SW480 (cell line): ENCODE measurements at regions not wholly inside any gene's neighbourhood (a gene's known extent, or its start where the extent isn't known, plus 50 kb on each side); places are given as distances from the start of the nearest gene placed in this dataset.

Experiments
- DNase-seq: peaks from one replicate; pipeline ENCODE4 v3.0.0-alpha.2; 2016; ENCODE audit warnings: low spot score

DNA sequence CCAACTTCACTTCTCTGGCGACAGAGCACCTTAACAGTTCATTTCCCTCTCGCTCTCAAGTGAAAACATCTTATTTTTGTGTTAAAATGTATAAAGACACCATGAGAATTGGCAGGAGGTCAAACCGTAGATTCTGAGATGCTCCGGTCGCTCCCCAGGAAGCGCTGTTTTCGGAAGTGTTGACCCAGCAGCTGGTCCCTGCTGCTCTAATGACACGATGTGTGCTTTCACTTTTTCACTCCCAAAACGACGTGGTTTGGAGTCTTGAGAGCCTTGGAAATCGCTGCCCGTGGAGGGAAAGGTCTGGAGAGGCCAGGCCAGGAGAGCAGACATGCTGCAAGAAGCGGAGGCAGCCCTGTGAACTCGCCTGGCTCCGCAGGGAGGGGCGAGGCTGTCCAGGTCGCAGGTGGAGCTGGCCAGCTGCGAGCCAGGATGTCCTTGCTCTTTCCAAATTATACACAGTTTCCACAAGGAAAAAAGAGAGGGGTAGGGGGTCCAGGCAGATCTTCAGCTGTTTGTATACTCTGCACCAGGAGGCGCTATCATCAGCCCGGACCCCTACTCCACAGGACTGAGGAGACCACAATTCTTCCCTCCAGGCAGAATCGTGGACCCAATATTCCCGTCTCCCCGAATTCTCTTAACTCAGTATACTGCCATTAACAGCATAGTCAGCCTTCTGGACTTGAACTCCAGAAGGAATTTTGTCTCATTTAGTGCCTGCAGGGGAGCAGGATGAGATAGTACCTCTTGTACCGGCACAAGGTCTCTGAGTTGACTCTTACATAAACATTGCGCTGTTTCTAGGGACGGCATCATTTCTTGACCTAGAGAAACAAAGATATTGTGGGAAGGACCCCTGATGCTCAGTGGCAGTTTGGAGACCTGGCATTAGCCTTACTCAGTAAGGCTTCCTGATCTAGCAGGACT, 248.6 kb upstream of the ANKRD55 start:
- peak; percentile 58 for DNase-seq

GRCh38 chr5:56480705-56481427, 247.7 kb upstream of the ANKRD55 start:
- peak; percentile 82 for DNase-seq

DNA sequence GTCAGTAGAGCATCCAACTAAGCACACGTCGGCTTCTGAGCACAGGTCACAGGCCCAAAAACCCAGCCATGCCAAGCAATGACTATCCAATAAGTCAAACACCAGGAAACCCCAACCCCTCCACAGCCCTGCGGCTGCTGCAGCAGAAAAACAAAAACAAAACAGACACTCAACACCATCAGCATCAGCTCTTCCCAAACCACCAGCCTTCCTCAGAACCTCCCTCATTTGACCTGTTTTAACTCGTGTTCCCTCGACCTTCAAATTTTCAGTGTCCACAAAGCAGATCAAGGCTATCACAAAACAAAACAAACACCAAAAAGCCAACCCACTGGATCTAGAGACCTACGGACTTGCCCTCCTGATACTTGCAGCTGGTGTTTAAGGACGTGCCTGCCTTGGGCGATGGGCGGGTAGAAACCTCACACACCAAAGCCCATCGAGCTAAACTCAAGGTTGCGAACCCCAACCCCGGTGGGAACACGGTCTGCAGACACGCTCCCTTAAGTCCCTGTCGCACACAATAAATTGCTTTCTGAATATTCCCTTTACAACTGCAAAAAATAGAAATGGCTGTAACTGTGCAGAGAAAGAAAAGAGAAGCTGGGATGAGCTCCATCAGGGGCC, 247.1 kb upstream of the ANKRD55 start:
- peak; percentile 44 for DNase-seq

GRCh38 chr5:56479696-56480077, 246.6 kb upstream of the ANKRD55 start:
- DNase-seq = no peak

GRCh38 chr5:56479126-56479525, 246.0 kb upstream of the ANKRD55 start:
- no peak for DNase-seq

DNA sequence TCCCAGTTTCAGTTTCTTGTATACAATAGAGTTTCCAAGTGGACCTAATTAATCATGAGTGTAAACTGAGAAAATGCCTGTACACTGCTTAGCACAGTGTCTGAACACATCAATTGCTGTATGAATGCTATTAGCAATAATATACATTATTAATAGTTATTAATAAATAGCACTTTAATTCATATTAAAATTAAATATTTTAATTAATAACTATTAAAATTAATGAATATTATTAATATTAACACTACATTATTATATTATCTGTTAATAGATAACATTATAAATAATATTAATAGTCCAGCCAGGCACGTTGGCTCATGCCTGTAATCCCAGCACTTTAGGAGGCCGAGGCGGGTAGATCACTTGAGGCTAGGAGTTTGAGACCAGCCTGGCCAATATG, 244.9 kb upstream of the ANKRD55 start:
- DNase-seq = no peak

DNA sequence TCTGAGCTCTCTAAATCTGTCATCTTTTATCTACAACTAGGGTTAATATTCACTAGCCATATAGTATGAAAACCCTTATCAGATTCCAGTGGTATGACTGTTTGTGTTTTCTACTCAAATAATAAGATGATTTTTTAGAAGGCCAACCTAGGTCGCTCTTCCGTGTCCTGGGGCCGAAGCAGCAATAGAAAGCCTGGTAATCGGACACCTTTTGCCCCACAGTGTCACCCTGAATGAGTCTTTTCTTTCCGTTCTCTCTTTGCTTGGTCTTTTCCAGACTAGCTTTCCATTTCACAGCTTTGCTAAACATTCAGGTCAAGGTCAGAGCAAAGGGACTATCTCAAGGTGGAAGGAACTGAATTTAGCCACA, 243.3 kb upstream of the ANKRD55 start:
- peak; percentile 33 for DNase-seq

DNA sequence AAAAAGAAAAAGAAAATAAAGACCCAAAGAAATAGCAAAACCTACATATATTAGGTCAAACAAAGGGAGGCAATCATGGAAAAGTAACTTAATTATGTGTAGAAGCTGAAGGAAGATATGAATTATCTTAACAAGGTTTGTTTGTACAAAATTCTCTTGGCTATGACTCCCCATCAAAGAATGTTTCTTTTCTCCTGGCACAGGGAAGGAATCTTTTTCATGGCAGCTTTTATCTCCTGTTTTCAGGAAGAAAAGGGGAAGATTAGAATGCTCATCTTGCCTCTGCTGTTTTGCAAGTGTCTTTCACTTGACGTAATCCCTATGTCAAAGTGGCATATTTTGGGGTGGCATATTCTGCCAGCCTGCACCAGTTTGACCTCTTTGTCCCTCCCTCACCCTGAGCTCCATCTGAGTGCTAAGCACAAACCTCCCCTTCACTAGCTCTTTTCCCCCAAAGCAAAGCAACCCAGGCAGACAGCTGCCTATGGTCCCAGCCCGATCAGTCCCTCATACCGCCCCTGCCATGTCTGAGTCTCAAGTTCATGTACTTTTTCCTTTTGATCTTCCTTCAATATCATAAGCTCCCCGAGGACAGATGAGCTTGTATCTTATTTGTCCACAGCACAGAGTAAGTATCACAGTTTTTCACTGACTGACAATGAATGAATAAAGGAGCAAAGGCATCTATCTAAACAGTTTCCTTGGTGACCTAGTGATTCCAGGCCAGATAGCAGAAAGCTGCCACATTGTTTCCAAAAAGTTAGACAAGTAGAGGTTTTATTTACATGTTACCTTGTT, 242.8 kb upstream of the ANKRD55 start:
- peak; percentile 17 for DNase-seq

DNA sequence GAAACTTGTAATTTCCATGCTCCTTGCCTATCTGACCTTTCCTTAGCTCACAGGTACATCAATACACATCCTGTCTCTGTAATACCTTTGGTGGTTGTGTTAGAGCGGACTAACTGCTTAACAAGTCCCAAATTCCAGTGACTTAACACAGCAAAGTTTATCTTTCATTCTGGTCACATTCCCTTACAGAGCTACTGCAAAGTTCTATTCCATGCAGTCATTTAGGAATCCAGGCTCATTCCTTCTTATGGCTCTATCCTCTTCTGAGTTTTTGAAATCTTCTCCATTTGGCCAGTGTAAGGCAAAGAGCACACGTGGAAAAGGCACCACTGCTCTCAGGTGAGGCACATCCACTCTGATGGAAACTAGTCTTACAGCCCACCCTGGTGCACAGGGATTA, 238.6 kb upstream of the ANKRD55 start:
- DNase-seq = no peak

DNA sequence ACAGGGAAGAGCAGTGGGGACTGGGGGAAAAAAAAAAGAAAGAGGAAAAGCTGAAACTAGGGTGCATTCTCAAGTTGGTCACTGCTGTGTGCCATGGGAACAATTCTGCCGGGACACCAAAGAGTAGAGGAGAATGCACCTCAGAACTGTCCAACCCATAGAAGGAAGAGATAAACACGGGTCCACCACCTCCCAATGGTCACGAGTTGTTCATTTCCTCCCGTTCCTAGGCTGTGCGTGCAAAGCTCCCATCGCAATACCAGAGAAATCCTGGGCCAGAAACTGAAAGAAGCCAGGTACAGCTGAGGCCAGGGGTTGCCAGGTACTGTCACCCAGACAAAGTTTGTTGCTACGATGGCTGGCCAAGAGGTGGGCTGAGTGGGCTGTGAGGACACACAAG, 236.9 kb upstream of the ANKRD55 start:
- DNase-seq = no peak

- DNase-seq = no peak
Observed at GRCh38 chr5:56468277-56468676, 235.1 kb upstream of the ANKRD55 start.

- DNase-seq = no peak
Observed at GRCh38 chr5:56467176-56467717, 234.1 kb upstream of the ANKRD55 start.

DNA sequence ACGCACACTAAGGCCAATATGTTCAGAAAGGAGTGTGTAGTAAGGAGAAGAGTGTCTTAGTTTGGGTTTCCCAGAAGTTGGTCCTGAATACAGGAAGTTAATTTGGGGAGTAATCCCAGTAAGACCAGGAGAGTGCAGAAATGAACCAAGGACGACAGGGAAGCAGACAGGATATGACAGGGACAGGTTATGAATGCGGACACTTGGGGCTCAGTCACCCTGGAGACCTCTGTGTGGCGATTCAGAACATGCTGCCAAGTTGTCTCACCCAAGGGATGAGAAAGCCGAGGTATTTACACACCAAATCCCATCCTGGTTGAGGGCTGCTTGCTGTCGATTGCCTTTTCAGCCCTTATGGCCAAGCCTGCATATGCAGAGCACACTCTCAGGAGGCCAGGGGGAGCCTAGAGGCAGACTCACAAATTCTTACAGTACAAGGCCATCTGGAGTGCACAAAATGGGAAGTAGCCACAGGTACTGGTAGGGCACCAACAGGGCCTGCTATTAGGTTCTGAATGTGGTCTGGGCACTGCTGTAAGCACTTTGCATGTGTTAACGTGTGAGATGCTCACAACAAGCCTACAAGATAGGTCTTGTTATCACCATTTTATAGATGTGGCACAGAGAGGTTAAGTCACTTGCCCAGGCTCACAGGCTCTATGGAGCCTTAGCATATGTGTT, 233.1 kb upstream of the ANKRD55 start:
- no peak for DNase-seq

- no peak for DNase-seq
Observed at GRCh38 chr5:56465769-56466135, 232.6 kb upstream of the ANKRD55 start.

- DNase-seq = peak; percentile 44
Observed at GRCh38 chr5:56464935-56465768, 232.0 kb upstream of the ANKRD55 start.

GRCh38 chr5:56463944-56464571, 230.9 kb upstream of the ANKRD55 start:
- DNase-seq = no peak

DNA sequence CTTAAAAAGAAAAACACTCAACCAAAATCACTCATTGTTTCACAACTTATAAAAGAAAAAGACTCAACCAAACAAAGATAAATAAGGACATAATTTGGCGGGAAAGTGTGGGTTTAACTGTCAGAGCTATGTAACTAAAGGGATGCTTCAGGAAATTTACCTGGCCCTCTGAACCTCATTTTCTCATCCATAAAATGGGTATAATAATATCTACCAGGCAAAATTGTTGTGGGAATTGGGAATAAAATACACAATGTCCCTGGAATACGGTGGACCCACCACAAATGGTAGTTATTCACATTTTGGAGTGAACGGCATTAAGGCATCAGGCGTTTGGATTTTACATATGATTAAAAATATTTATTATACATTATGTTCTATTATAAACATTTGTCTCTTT, 228.5 kb upstream of the ANKRD55 start:
- no peak for DNase-seq

DNA sequence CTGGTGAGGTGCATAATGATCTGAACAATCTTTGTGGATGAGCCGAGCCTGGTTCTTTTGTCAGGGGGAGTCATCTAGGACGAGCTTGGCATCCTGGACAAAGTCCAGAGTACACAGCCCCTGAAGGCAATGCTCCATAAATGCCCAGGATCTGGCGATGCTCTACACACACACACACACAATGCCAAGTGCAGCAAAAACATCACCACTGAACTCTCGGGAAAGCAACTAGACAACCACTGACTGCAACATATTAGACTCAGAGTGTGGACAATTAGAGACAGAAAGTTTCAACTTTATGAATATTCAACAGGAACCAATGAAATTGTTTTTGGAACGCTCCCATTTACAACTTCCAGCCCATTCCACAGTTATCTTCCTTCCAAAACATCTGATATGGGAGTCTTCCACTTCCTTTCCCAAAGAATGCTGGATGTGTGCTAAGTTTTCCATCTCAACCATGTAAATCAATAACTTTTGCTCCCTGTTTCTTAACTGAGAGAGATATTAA, 227.6 kb upstream of the ANKRD55 start:
- DNase-seq = no peak

DNA sequence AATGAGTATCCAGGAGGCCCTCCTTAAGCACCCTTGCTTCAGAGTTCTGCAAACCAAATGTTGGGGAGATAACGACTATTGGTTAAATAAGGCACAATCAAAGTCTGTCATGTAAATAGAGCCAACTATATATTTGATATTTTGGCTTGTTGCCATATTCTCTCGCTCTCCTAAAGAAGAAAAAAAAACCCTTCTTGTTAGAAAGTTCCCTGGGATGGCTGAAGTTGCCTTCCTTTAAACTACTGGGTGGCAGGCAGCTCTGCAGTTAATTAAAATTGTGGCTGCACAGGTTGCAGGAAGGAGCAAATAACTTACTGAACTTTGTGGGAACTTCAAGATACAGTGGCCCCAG, 227.0 kb upstream of the ANKRD55 start:
- no peak for DNase-seq
